ENCODE measurements at regions not wholly inside any gene's neighbourhood (a gene's known extent, or its start where the extent isn't known, plus 50 kb on each side); places are given as distances from the start of the nearest gene placed in this dataset.

GRCh38 chr11:92449222-92449621 lies 224.6 kb downstream of the FAT3 start:
- no peak overlapping the region for H3K27ac ChIP-seq
- TF ChIP-seq CTCF (IDR thresholded peaks at IDR 0.05) (no peak), ZFX (IDR thresholded peaks at IDR 0.05; ENCODE audit: borderline replicate concordance) (no peak)

- no peak for TF ChIP-seq ZFX (IDR thresholded peaks at IDR 0.05; ENCODE audit: borderline replicate concordance)
- TF ChIP-seq CTCF (IDR thresholded peaks at IDR 0.05), result no peak
- no peak overlapping the region for H3K27ac ChIP-seq
These were observed 225.2 kb downstream of the FAT3 start for GRCh38 chr11:92449780-92450179.

- no peak for TF ChIP-seq CTCF (IDR thresholded peaks at IDR 0.05)
- TF ChIP-seq ZFX (IDR thresholded peaks at IDR 0.05; ENCODE audit: borderline replicate concordance), result no peak
- no peak overlapping the region for H3K27ac ChIP-seq
These were observed 226.4 kb downstream of the FAT3 start for GRCh38 chr11:92451063-92451462.

GRCh38 chr11:92453055-92453454 lies 228.4 kb downstream of the FAT3 start:
- no peak overlapping the region for H3K27ac ChIP-seq
- TF ChIP-seq CTCF (IDR thresholded peaks at IDR 0.05) (no peak), ZFX (IDR thresholded peaks at IDR 0.05; ENCODE audit: borderline replicate concordance) (no peak)

- no peak overlapping the region for H3K27ac ChIP-seq
- no peak for TF ChIP-seq CTCF (IDR thresholded peaks at IDR 0.05)
- no peak for TF ChIP-seq ZFX (IDR thresholded peaks at IDR 0.05; ENCODE audit: borderline replicate concordance)
These were observed 230.7 kb downstream of the FAT3 start for GRCh38 chr11:92455210-92455790.

- no peak for TF ChIP-seq CTCF (IDR thresholded peaks at IDR 0.05)
- TF ChIP-seq ZFX (IDR thresholded peaks at IDR 0.05; ENCODE audit: borderline replicate concordance), result no peak
- no peak overlapping the region for H3K27ac ChIP-seq
These were observed 232.6 kb downstream of the FAT3 start for GRCh38 chr11:92457250-92457649.

- TF ChIP-seq ZFX (IDR thresholded peaks at IDR 0.05; ENCODE audit: borderline replicate concordance), result no peak
- TF ChIP-seq CTCF (IDR thresholded peaks at IDR 0.05), result no peak
- no peak overlapping the region for H3K27ac ChIP-seq
These were observed 233.9 kb downstream of the FAT3 start for GRCh38 chr11:92458486-92458885.
